HG03159 (cell line): ENCODE measurements at regions not wholly inside any gene's neighbourhood (a gene's known extent, or its start where the extent isn't known, plus 50 kb on each side); places are given as distances from the start of the nearest gene placed in this dataset.

ENCODE experiments used
- ATAC-seq: cut with Tn5 transposase; IDR thresholded peaks from one replicate; pipeline ENCODE4 v1.9.1; 2021; ENCODE audit warnings: mild to moderate bottlenecking, moderate library complexity; ENCODE audit not compliant: unreplicated experiment

DNA sequence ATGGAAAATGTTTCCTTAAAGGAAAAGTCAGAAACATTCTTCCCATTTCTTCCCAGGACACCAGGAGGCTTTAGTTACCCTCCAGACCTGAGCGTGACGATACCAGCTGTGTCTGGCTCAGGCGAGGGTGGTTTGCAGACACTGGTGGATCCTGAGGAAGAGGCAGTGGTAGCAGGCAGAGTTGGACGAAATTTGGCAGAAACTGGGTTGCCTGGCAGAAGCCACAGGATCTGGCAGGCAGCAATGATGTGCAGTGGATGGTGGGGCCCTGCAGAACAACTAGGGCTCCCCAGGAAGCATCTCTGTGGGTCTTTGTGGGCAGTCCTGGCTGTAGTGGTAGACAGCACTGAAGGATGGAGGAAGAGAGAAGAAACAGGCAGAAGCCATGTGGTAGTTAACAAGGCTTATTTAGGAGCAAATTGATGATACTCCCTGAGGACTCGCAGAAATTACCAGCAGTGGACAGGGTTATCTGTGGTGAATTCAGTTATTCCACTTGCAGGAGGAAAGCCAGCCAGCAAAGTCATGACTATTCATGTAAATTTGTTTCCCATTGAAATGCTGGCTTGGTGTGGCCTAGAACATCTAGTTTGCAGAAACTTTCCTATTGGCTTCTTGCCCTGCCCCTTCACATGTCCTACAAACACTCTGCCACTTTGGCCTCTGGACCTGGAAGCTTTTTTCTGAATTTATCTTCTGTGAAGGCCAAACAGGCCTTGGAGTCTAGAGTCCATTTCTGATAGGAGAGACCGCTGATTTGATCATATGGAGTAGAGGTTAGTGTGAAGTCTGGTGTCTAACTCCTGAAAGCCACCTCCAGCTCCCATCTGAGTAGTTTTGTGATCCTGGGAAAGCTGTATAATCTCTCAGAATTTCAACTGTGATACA, 212.0 kb downstream of the DMRT2 start:
- no peak for ATAC-seq

DNA sequence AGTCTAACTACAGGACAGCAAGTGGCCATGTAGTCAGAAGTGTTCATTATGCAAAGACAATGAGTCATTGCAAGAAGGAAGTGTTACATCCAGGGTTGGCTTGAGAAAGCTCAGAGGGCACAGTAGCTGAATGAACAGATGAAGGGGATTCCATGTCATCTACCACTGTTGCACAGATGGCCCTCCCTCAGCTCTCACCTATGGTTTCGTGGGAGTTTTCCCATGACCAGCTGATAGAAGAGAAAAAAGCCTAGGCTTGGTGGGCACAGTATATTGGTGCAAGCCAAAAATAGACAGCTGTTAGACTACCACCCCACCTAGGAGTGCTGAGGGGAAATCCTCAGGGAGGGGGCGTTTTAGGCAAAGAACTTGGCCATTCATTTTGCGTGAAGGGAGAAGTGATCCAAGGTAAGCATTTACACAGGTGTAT, 217.0 kb downstream of the DMRT2 start:
- ATAC-seq = peak; percentile 68

DNA sequence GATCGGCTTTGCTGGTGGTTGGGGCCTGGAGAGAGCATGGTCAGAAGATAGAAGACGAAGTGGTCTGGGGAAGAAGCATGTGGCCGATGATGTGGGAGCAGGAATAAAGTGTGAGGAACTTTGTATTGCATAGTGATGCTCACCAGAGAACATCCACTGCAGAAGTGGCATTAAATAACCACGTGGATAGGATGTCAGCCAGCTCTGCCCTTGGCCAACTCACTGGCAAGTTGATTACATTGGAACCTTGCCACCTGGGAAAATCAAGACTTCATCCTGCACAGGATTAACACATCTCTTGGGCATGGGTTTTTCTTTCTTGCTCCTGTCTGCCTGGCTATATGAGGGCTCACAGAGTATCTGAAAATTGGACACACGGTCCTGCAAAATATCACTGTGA, 217.4 kb downstream of the DMRT2 start:
- ATAC-seq = no peak

DNA sequence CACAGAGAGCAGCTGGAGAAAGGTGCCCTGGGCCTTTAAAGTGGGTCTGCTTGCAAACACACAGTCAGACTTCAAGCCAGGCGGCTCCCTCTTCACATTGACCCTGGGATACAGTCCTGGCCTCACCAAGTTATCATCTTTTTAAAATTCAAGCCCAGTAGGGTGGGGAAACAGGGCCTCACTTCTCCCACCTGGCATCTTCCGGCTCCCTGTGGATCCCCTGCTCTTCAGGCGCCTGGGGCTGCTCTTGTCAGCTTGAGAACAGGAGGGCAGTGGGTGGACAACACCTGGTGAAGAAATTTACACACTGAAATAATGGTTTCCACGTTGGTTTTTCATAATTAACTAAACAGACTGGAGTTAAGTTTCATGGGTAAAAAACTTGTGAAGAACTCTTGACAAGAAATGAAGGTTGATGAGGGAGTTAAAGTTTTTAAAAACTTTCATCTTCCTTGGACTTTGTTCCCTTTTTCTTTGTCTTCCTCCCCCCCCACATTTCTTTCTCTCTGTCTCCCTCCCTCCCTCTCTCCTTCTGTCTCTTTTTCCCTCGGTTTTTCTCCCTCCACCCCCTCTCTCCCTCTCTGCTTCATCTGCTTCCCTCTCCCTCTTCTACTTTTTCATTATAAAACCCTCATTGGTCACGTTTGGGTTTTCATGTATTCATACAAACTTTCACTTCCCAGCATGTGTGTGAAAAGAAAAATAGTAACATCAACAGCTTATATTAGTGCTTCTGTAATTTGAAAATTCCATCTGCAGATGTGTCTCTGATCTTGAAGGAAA, 219.6 kb downstream of the DMRT2 start:
- no peak for ATAC-seq

DNA sequence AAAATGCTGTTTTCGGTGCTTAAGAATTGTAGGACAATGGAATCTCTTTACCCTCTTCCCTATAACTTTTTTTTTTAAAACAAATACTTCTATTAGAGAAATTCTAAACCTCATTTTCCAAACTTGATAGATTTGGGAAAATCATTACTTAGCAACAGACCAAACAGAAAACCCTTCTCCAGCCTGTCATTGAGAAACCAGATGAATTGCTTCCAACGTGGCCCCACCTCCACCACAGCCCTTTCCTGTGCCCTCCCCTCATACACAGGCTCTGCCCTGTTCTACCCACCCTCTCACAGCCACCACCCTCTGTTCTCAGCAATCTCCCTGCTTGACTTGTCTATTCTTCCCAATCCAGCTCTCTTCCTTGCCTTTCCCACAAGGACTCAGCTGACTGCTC, 221.2 kb downstream of the DMRT2 start:
- ATAC-seq = no peak

DNA sequence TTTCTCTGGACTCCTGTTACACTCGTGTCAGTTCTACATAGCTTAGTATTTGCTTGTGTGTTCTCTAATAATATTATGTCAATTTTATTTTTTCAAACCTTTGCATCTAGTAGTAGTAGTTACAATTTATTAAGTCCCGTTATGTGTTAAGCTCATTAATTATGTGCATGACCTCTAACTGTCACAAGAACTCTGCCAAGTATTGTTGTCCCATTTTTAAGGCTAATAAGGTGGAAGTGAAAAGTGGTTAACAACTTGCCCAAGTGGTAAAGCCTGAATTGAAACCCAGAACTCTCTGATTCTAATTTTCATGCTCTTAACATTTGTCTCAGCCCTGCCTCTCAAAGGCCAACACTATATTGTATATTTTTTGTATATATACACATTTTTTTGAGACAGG, 221.6 kb downstream of the DMRT2 start:
- no peak for ATAC-seq

DNA sequence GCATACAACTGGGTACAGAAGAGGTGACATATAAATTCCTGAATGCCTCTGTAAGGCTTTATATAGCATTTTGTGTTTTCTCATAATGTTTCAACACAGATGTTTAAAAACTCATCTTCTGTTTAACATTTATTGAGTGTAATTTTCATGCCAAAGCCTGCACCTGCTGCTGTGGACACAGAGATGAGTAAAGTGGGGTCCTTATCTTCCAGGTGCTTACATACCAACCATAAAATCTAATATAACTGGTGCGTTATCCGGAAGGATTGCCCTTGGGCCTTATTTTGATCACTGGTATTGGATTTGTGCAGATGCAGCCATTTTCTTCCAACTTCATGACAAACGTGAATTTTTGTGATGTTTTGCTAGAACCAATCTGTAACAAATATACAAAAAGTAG, 222.3 kb downstream of the DMRT2 start:
- no peak for ATAC-seq

DNA sequence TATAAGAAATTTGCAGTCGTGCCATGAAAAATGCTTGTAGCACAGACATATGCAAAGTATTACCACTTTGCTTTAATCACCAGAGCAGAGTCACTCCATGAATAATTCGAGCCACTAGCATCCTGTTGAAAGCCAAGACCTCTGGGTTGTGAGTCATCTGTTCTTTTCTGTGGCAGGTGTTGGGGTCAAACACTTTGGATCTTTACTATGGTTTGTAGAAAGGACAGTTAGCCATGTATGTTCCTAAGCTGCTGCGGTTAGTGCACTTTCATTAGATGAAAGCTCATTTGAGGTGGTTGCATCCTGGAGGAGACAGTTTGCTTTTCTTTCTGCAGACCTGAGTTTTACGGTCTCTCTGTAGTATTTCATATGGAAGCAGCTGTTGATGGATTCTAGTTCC, 223.7 kb downstream of the DMRT2 start:
- ATAC-seq = no peak

DNA sequence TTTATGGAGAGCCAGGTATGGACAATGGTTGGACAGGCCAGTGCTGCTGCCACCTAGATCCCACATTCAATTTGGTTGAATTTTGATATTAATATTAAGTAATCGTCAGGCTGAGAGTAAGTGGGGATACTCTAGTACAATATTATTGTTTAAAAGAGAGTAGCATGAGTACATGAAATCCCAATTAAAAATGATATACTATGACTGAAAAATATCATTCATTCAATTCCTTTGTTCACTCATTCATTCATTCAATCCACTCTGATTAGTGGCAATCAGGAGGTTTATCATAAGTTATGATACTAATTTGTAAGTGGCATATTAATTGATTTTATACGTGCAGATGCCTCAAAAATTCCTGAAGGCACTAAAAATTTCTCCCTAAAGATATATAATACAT, 224.2 kb downstream of the DMRT2 start:
- no peak for ATAC-seq

DNA sequence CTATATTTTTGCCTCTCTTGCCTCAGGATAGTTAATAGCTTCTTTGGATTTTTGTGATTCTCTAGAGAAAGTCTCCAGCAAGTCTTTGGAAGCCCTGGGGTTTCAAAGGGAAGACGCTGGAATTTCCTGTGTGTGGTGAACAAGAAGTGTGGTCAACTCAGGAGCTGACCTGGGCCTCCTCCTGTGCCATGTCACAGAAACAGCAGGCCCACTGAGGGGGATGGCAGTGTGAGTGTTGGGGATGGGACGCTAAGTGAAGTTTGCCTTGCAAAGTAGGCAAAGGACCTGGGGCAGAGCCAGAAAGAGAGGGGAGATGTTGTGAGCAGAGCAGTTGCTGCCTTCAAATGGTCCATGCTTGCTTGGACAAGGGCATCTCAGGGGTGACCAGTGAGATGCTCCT, 226.3 kb downstream of the DMRT2 start:
- no peak for ATAC-seq

DNA sequence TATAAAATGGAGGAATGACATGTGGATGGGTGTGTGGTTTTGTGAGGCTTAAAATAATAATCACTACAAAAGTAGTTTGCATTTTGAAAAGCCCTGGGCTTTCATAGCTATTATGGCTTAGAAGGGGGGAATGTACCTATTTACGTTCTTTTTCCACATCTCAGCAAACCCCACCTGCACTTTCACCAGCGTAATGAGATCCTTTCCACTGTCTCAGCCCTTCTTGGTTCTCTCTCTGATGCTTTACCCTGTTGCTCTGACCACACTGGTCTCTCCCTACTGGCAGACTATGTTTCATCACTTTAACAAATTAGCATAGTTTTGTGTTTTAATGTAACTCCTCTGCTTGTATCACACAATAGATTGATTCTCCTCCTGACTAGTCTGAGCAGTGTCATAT, 234.6 kb downstream of the DMRT2 start:
- no peak for ATAC-seq

DNA sequence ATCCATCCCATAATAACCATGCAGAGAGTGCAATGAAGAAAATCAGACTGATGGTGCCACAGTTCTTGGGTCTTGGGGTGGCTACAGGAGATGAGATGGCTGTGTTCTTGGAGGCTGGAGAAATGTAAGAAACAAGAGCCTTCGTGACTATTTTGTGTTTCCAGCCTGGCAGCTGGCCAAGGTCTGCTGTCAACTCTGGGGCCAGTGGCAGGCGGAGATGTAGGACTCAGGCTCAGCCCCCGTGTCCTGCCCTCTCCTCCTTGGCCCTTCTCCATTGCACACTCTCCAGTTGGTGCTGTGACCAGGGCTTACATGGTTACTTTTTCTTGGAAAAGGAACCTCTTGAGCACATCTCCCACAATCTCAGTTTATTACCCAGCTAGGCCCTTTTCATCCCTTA, 235.4 kb downstream of the DMRT2 start:
- no peak for ATAC-seq

DNA sequence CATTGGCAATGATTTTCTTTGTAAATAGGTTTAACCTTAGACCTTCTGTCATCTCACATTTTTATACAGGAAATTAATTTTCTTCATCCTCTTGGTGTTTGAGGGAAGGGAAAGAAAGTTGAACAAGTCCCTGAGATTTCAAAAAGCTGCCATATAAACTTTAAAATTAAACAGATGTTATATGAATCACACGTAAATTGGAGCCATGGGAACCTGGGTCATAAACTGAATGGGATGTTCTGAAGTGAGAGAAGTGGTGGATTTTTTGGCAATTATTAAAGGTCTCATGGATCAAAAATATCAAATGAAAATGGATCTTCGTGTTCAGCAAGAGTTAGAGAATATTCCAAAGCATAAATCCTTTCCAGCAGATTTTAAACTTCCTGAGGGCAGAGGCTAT, 242.2 kb downstream of the DMRT2 start:
- ATAC-seq = no peak

DNA sequence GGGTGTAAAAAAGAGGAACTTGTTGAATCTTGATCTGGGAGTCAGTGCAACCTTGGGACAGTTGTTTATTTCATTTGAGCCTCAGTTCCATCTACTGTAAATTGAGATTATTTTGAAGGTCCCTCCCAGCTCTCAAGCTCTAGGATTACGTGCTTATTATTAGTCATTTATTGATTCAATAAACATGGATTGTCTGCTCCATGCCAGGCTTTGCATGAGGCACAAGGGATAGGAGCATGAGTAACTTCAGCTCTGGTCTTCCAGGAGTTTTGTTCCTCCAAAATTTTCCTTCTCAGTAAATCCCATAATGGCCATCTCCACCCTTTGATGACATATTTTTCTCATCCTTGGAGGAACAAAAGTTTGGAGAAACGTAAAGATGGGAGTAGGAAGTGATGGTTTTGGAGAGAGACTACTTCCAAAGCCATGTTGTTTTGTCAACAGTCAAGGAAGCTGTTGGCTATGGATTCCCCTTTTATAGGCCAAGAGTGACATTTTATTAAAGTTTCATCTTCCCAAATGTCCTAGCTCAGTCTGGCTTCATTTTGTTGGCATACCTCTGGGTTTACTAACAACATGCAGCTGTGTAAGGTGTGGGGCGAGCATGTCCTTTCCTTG, 244.6 kb downstream of the DMRT2 start:
- ATAC-seq = no peak

DNA sequence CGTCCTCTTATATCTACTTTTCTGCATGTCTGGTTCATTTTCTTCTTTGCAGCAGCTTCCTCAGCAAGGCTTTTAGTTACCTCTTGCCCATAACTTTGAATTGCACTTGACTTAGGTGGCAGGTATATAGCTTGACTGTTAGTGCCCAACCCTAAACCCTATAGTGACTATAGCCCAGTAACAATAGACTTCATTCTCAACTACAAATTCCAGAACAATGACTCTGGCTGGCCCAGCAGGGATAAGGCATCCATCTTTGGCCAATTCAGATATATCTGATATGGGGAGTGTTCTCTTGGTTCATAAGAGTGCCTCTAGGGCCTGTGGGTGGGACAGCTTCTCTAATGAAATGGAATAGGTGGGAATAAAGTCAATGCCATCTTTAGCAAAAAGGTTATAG, 246.2 kb downstream of the DMRT2 start:
- ATAC-seq = no peak

DNA sequence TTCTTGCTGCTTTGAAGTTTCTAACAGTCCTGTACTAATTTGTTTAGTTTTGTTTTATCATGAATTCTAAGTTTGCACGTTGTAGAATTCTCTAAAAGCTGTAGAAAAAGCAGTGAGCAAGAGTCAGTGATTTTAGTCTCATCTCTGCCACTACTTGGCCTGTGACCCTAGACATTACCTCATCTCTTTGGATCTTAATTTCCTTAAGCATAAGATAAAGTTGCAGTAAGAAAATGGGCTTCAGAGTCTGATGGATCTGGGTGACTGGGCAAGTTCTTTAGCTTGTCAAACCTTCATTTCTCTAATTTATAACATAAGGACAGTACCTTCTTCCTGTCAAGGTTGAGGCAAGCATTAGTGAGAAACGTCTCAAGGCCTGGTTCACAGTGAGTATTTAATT, 247.9 kb downstream of the DMRT2 start:
- ATAC-seq = no peak

DNA sequence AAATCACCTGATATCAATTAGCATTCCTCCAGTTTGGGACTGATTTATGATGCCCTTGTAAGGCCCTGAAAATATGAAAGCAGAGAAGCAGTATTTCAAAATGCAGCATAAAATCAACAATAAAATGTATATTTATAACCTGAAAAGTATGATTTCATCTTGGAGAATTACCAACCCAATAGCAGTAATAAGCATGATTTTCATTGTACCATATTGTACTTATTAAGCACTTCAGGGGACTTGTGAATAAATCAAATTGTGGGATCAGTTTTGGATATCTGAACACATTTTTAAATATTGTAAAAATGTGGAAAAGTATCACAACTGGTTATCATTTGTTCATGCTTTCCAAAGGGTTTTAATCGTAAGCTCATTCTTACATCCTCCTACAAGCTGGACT, 250.8 kb downstream of the DMRT2 start:
- no peak for ATAC-seq

DNA sequence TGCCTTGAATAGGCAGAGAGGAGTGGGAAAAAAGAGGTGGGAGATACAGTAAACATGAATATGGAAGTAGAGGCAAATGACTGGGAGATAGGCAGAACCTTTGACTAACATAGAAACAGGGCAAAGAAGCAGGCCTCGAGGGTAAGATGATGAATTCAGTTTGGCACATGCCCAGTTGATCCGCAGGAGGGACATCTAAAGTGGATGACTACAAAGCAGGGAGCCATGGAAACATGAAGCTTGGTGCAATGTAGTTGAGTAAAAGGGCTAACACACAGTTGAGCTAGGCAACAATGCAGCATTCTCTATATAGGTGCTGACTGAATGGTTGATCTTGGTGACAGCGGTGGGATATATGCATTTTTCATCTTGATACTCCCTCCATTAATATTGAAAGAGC, 253.8 kb downstream of the DMRT2 start:
- ATAC-seq = no peak

DNA sequence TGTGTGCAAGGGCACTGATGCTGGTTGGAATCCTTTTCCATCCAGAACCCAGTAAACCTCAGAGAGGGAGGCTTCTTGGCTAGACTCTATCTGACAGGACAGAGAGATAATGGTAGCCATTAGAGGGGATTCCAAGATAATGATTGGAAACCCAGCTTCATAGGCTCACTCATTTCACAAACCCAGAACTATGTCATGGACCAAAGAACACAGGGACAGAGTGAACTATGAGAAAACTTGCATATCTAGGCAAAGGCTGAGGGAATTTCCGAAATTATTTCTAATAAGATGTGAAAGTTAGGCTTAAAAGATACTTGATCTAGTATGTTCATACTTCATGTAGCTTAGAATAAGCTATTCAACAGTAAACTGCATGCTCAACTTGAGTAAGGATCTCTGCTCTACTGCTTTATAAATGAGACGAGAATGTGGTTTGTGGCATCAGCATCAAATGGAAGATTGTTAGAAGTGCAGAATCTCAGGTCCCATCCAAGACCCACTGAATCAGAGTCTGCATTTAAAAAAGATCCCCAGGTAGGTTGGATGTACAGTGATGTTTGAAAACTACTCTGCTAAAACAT, 261.4 kb downstream of the DMRT2 start:
- ATAC-seq = no peak

DNA sequence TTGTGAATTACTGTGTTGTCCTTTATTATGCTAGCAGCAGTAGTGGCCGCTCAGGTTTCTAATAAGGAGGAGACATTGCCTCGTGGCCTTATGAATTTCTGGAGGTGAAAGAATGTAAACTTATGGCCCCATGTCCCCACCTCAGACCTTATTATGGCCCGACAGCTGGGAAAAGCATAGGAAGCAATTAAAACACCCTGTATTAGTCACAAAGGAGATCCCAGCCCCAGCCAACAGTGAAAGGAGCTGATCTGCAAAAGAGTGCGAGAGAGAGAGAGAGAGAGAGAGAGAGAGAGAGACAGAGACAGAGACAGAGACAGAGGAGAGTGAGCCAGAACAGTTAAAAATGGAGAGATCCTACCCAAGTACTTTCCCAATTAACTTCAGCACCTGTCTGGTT, 269.3 kb downstream of the DMRT2 start:
- no peak for ATAC-seq

DNA sequence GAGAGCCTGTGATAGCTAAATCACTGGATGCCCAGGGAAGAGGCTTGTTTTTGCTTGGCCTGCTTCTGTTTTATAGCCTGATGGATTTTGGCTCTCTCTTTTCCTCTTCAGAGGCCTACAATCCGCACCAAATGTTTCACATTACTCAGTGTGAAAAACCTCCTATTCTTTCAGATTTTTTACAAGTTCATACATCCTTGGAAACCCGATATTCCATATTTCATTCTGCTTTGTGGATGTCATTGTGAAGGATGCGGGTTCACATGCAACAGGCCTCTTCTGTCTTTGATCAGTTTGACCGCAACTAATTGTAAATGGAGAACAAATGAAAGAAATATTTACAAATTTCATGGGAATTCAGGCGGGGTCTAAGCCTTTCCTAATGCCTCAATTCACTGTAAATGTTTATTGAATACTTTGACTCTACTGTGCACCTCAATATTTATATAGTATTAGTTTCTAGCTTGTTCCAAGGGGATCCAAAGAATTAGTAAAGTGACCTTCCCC, 269.9 kb downstream of the DMRT2 start:
- no peak for ATAC-seq
